IPS-15b (cell line): ENCODE measurements at regions not wholly inside any gene's neighbourhood (a gene's known extent, or its start where the extent isn't known, plus 50 kb on each side); places are given as distances from the start of the nearest gene placed in this dataset.

ENCODE experiments used
- H3K27me3 ChIP-seq: one replicate; pipeline ENCODE4 v1.6.1; 2013; ENCODE audit warnings: low read length; ENCODE audit not compliant: control insufficient read depth, insufficient read depth
- H3K36me3 ChIP-seq: one replicate; pipeline ENCODE4 v1.6.1; 2013; ENCODE audit warnings: low read length; ENCODE audit not compliant: control insufficient read depth, insufficient read depth
- H3K4me1 ChIP-seq: one replicate; pipeline ENCODE4 v1.6.1; 2013; ENCODE audit warnings: mild to moderate bottlenecking, low read length; ENCODE audit not compliant: control insufficient read depth, insufficient read depth
- H3K4me3 ChIP-seq: one replicate; pipeline ENCODE4 v1.5.1; 2013; ENCODE audit warnings: low read depth, low read length
- H3K9ac ChIP-seq: one replicate; pipeline ENCODE4 v1.6.1; 2013; ENCODE audit warnings: low read depth, mild to moderate bottlenecking, low read length
- H3K9me3 ChIP-seq: one replicate; pipeline ENCODE4 v1.6.1; 2013; ENCODE audit warnings: mild to moderate bottlenecking, low read length; ENCODE audit not compliant: control insufficient read depth, insufficient read depth

- H3K9me3 ChIP-seq = no peaks in the 10 kb centered on the region
- H3K36me3 ChIP-seq = no peaks in the 10 kb centered on the region
- no peak overlapping the region for H3K4me3 ChIP-seq
- H3K4me1 ChIP-seq = no peaks in the 10 kb centered on the region
- H3K9ac ChIP-seq = no peak overlapping the region
- no peaks in the 10 kb centered on the region for H3K27me3 ChIP-seq
Observed at GRCh38 chr14:87813686-87814085, 179.3 kb downstream of the GALC start.

GRCh38 chr14:87813211-87813610, 179.8 kb downstream of the GALC start:
- H3K9ac ChIP-seq = no peak overlapping the region
- H3K4me3 ChIP-seq = no peak overlapping the region
- H3K36me3 ChIP-seq = no peaks in the 10 kb centered on the region
- no peaks in the 10 kb centered on the region for H3K4me1 ChIP-seq
- no peaks in the 10 kb centered on the region for H3K9me3 ChIP-seq
- H3K27me3 ChIP-seq = no peaks in the 10 kb centered on the region

- no peaks in the 10 kb centered on the region for H3K27me3 ChIP-seq
- no peaks in the 10 kb centered on the region for H3K36me3 ChIP-seq
- no peak overlapping the region for H3K4me3 ChIP-seq
- H3K9me3 ChIP-seq = no peaks in the 10 kb centered on the region
- H3K4me1 ChIP-seq = no peaks in the 10 kb centered on the region
- no peak overlapping the region for H3K9ac ChIP-seq
Observed at GRCh38 chr14:87811246-87811645, 181.7 kb downstream of the GALC start.

GRCh38 chr14:87810711-87811110, 182.3 kb downstream of the GALC start:
- H3K27me3 ChIP-seq = no peaks in the 10 kb centered on the region
- no peak overlapping the region for H3K9ac ChIP-seq
- H3K36me3 ChIP-seq = no peaks in the 10 kb centered on the region
- H3K9me3 ChIP-seq = no peaks in the 10 kb centered on the region
- no peaks in the 10 kb centered on the region for H3K4me1 ChIP-seq
- no peak overlapping the region for H3K4me3 ChIP-seq

GRCh38 chr14:87809261-87809660, 183.7 kb downstream of the GALC start:
- H3K9me3 ChIP-seq = no peaks in the 10 kb centered on the region
- H3K4me1 ChIP-seq = no peaks in the 10 kb centered on the region
- no peaks in the 10 kb centered on the region for H3K27me3 ChIP-seq
- no peak overlapping the region for H3K9ac ChIP-seq
- H3K36me3 ChIP-seq = no peaks in the 10 kb centered on the region
- no peak overlapping the region for H3K4me3 ChIP-seq

GRCh38 chr14:87805315-87805723, 187.7 kb downstream of the GALC start:
- no peak overlapping the region for H3K4me3 ChIP-seq
- no peak overlapping the region for H3K9ac ChIP-seq
- no peaks in the 10 kb centered on the region for H3K36me3 ChIP-seq
- H3K4me1 ChIP-seq = no peaks in the 10 kb centered on the region
- no peaks in the 10 kb centered on the region for H3K9me3 ChIP-seq
- H3K27me3 ChIP-seq = no peaks in the 10 kb centered on the region

GRCh38 chr14:87800216-87800615, 192.8 kb downstream of the GALC start:
- H3K9me3 ChIP-seq = no peaks in the 10 kb centered on the region
- no peaks in the 10 kb centered on the region for H3K27me3 ChIP-seq
- no peak overlapping the region for H3K9ac ChIP-seq

GRCh38 chr14:87799400-87799799, 193.6 kb downstream of the GALC start:
- Histone ChIP-seq H3K9ac (no peak overlapping the region), H3K36me3 (no peaks in the 10 kb centered on the region)

More at GRCh38 chr14:87800216-87800615, 192.8 kb downstream of the GALC start:
- no peaks in the 10 kb centered on the region for H3K36me3 ChIP-seq
- H3K4me1 ChIP-seq = peaks cover 9% of the 10 kb centered on the region
- no peak overlapping the region for H3K4me3 ChIP-seq

GRCh38 chr14:87797001-87797400, 196.0 kb downstream of the GALC start:
- Histone ChIP-seq H3K4me1 (peaks cover 9% of the 10 kb centered on the region), H3K27me3 (no peaks in the 10 kb centered on the region), H3K9me3 (no peaks in the 10 kb centered on the region), H3K9ac (no peak overlapping the region), H3K36me3 (no peaks in the 10 kb centered on the region), H3K4me3 (no peak overlapping the region)

More at GRCh38 chr14:87799400-87799799, 193.6 kb downstream of the GALC start:
- Histone ChIP-seq H3K27me3 (no peaks in the 10 kb centered on the region), H3K4me1 (peaks cover 9% of the 10 kb centered on the region), H3K9me3 (no peaks in the 10 kb centered on the region), H3K4me3 (no peak overlapping the region)

- Histone ChIP-seq H3K9me3 (no peaks in the 10 kb centered on the region), H3K4me1 (peaks cover 9% of the 10 kb centered on the region), H3K27me3 (no peaks in the 10 kb centered on the region), H3K36me3 (no peaks in the 10 kb centered on the region), H3K9ac (no peak overlapping the region), H3K4me3 (no peak overlapping the region)
Observed at GRCh38 chr14:87794561-87794960, 198.4 kb downstream of the GALC start.

- no peak overlapping the region for H3K4me3 ChIP-seq
Observed at GRCh38 chr14:87785897-87786296, 207.1 kb downstream of the GALC start.

GRCh38 chr14:87784386-87784785, 208.6 kb downstream of the GALC start:
- Histone ChIP-seq H3K9ac (no peak overlapping the region), H3K36me3 (no peaks in the 10 kb centered on the region), H3K4me1 (no peaks in the 10 kb centered on the region), H3K27me3 (no peaks in the 10 kb centered on the region), H3K4me3 (no peak overlapping the region), H3K9me3 (no peaks in the 10 kb centered on the region)

More at GRCh38 chr14:87785897-87786296, 207.1 kb downstream of the GALC start:
- Histone ChIP-seq H3K4me1 (no peaks in the 10 kb centered on the region), H3K9me3 (no peaks in the 10 kb centered on the region), H3K9ac (no peak overlapping the region), H3K27me3 (no peaks in the 10 kb centered on the region), H3K36me3 (no peaks in the 10 kb centered on the region)

GRCh38 chr14:87783071-87783470, 209.9 kb downstream of the GALC start:
- Histone ChIP-seq H3K9me3 (no peaks in the 10 kb centered on the region), H3K4me1 (no peaks in the 10 kb centered on the region), H3K27me3 (no peaks in the 10 kb centered on the region), H3K4me3 (no peak overlapping the region), H3K9ac (no peak overlapping the region), H3K36me3 (no peaks in the 10 kb centered on the region)
